ENCODE measurements at regions not wholly inside any gene's neighbourhood (a gene's known extent, or its start where the extent isn't known, plus 50 kb on each side); places are given as distances from the start of the nearest gene placed in this dataset.

- DNase-seq, result no peak
Observed at GRCh38 chr5:174338185-174339010, 292.9 kb downstream of the NSG2 start.

- DNase-seq, result no peak
Observed at GRCh38 chr5:174339130-174339529, 293.6 kb downstream of the NSG2 start.

DNA sequence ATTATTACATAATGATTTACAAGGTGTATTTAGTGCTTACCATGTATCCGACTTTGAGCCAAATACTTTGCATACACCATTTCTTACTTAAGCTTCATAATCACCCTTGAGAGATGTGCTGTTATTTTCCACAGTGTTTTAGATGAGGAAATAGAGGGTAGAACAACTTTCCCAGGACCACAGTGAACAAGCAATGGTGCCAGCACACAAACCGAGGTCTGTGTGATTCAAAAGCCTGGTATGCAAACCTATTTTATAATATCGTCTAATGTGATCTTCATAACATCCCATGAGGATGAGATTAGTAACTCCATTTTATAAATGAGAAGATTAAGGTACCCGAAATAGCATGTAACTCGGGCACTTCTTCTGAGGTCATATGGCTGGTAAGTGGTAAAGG is 294.7 kb downstream of the NSG2 start:
- DNase-seq, result no peak

GRCh38 chr5:174342696-174343095 is 297.2 kb downstream of the NSG2 start:
- no peak for DNase-seq

GRCh38 chr5:174343826-174344225 is 298.3 kb downstream of the NSG2 start:
- DNase-seq, result no peak

GRCh38 chr5:174344335-174344734 is 298.8 kb downstream of the NSG2 start:
- DNase-seq, result no peak

DNA sequence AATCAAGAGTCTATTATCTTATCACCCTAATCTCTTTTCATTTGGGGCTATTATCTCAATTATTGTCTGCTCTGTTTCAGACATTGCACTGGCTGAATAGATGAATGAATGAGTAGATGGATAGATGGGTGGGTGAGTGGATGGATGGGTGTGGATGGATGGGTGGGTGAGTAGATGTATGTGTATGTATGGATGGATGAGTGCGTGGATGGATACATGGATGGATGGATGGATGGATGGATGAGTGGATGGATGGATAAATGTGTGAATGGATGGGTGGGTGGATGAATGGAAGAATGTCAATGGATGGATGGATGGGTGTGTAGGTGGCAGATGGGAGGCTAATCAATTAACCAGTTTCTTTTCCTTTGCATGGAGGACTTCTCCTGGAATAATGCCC is 301.7 kb downstream of the NSG2 start:
- no peak for DNase-seq

DNA sequence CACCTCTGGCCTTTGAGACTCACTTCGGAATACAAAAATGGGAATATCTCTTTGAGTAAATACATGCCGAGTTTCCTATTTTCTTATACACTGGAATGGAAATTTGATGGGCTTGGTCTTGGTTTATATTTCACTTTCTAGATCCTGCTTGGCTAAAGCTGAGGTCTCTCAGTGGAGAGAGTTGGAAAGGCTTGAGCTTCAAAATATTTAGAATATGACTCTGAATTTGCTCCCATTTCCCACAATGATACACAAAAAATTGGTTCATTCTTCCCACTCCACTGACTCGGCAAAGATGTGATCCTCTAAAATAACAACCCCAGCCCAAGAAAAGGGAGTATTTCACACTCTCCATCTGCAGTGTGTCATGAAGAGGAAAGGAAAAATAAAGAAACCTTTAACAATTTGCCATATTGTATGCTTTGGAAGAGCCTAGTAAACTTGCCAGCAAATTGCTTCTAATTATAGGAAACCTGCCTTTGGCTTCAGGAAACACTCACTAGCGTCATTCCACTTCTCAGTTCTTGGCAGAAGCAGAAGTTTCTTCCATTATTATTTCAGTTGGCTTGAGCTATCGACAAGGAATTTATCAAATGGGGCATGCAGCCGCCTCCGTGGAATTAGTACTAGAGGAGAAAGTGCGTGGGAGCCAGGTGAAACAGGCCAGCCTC is 302.9 kb downstream of the NSG2 start:
- DNase-seq, result no peak

DNA sequence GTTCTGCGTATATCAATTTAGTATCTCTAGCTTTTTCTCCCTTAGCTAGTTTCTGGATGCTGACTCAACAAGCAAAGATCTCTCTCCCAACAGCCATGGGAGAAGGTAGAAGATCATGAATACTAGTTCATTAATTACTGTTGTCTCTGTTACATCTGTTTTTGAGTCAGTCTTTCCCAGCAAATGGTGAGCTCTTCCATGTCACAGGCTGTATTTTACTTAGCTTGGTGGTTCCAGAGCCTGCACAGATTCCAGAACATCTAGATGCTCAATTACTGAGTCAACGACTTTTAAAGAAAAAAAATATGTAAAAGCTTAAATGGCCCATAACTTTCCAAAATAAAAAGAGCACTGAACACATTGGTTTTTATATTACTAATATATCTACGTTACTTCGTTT is 307.2 kb downstream of the NSG2 start:
- DNase-seq, result no peak

GRCh38 chr5:174354571-174354970 is 309.1 kb downstream of the NSG2 start:
- no peak for DNase-seq

DNA sequence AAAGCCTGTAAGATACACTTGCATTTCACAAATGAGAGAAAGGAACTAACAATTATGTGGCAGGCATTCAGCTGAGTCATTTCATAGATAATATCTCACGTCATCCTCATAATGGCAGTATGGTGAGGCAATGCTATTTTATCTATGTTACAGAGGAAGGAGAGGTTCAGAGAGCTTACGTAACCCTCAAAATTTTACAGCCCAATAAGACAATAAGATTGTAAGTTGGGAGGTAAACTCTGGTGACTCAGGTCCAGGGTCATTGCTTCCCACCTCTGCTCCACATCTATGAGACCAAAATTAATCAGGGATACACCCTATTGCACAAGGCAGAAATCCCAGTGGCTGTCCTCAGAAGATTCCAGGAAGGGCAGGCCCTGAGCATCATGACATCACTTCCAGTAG is 309.7 kb downstream of the NSG2 start:
- DNase-seq, result no peak

- DNase-seq, result no peak
Observed at GRCh38 chr5:174355995-174356394, 310.5 kb downstream of the NSG2 start.

DNA sequence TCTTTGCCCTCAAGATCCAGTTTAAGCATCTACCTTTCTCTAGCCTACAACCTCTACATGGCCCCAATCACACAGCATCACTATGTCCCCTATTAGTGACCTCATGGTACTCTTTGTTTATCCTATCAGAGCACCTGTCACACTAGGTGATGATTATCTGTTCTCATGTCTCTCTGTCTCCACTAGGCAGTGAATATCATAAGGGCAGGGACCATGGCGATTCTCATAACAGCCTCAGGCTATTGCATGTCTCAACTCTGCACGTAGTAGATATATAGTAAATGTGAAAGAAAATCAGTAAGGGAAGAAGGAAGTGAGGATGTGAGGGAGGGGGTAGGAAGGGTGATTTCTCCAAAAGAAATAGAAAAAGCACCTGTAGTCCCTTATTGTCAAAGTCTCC is 311.0 kb downstream of the NSG2 start:
- DNase-seq, result no peak

DNA sequence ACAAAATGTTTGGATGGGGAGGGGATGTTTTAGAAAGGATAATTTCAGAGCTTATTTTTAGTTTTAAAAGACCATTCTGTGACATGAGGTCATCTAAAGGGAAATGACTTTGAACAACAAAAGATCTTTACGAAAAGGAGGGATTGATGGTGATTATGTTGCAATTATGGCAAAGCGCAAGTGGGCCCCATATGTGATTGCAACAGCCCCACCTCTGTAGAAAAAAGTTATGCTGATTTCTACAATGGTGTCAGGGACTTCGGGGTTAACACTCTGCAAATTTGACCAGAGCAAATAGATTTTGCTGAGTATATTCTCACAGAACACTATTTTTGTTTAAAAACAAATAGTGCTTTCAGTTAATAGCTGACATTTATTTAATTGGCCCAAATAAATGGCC is 312.8 kb downstream of the NSG2 start:
- DNase-seq, result no peak

DNA sequence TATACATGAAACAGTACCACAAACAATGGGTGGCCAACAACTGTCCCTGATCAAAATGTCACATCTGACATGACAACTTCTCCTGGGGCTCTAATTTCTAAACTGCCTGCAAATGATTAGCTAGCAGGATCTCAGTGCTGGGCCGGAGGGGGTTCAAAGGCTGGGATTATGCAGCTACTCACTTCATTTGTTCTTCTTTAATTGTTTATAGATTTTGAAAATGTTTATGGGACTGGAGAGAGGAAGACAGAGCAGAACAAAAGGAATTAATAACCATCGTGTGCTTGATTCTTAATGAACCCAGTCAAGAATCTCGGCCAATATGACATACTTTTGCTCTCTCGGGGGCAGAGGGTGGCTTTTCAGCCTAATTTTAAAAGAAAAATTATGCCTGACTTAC is 313.6 kb downstream of the NSG2 start:
- no peak for DNase-seq

DNA sequence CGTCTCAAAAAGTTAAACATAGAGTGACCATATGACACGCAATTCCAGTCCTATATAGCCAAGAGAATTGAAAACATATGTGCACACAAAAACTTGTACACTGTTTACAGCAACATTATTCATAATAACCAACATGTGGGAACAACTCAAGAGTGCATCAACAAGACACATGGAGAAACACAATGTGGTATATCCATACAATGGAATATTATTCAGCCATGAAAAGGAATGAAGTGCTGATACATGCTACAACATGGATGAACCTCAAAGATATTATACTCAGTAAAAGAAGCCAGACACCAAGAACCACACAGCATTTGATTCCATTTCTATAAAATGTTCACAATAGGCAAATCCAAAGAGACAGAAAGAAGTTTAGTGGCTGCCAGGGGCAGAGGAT is 317.0 kb downstream of the NSG2 start:
- DNase-seq, result no peak

DNA sequence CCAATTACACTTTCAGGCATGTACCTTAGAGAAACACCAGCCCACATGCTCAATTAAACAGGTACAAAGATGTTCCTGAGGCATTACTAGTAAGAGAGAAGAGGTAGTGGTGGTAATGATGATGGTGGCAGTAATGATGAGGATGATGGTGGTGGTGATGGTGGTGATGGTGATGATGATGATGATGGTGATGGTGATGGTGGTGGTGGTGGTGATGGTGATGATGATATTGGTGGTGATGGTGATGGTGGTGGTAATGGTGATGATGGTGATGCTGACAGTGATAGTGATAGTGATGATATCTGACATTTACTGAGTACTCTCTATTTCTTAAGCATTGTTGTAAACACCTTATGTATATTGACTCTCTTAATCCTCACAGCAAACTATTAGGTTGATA is 318.4 kb downstream of the NSG2 start:
- DNase-seq, result no peak

- no peak for DNase-seq
Observed at GRCh38 chr5:174364676-174365075, 319.2 kb downstream of the NSG2 start.

GRCh38 chr5:174371600-174372094 is 326.1 kb downstream of the NSG2 start:
- DNase-seq, result no peak

- no peak for DNase-seq
Observed at GRCh38 chr5:174374206-174374605, 328.7 kb downstream of the NSG2 start.

DNA sequence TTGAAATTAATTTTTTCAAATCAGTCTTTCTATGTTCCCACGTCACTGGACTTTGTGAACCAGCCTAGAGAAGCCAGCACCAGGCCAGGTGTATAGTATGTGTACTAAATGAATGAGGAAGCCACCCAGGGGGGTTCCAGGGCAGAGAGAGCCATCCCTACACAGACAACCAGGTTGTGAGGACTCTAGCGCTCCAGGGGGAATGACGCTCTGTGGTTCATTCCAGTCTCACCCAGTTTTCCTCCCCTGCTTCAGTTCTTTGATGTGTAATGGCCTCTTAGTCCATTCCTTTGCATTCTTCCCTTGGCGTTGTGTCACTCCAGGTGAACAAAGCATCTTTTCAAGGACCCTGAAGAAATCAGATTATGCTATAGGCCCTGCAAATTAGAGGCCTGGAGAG is 330.6 kb downstream of the NSG2 start:
- no peak for DNase-seq

DNA sequence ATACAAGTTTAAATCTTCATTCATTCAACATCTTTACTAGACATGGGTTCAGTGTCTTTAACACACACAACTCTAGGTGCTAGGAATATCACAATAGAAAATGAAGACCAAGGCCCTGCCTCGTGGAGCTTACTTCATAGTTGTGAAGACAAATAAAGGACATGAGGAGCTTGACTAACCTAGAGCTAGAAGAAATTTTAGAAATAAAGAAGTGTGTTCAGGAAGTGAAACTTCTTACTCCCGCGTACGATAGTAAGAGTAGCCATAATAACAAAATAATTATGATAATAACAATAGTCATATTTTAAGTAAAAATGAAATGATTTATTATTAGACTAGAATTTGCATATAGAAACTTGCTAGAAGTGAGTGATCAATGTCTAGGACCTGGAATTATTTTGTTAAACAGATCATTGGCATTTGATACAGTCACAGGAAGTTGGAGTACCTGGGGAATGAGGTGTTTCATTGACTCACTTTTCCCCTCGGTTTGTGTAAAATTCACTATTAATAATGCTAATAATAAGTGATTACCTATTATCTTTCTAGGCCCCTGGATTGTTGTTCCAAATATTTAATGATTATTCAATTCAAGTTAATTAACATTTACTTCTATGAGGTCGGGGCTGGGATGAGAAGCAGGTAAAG is 331.3 kb downstream of the NSG2 start:
- no peak for DNase-seq

DNA sequence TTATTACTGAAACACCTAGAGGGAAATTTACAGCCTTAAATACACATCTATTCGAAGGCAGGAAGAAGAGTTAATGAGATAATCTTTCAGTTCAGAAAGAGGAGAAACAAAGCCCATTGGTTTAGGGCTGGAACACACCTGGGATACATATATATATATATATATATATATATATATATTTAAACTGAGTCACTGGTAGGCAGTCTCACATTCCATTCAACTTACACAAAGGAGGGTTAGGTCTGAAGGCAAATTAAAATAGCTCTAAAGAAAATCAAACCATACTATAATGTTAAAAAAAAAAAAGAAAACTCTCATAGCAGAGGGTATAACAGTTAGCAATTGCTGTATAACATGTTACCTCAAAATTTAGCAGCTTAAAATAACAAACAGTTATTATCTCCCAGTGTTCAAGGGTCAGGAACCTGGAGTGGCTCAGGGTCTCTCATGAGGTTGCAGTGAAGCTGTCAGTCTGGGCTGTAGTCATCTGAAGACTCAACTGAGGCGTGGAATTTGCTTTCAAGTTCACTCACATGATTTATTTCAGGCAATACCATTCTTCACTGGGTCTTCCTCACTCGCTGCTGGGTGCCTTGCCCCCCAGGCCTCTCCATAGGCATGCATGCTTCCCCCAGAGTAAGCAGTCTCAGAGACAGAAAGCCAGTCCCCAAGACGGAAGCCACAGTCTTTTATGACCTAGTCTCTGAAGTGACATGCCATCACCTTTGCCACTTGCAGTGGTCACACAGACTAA is 332.8 kb downstream of the NSG2 start:
- no peak for DNase-seq
